Smooth muscle cell (in vitro differentiated cells): ENCODE measurements at regions not wholly inside any gene's neighbourhood (a gene's known extent, or its start where the extent isn't known, plus 50 kb on each side); places are given as distances from the start of the nearest gene placed in this dataset.

Experiments
- DNase-seq: peaks from one replicate; lab custom pipeline; 2025; ENCODE audit not compliant: unreplicated experiment; lab: John Stamatoyannopoulos, UW
- H2AFZ ChIP-seq: fragments of 200-600 bp; sonication (generic); 2 replicates; pipeline ENCODE4 v1.6.0; 2016; ENCODE audit warnings: antibody characterized with exemption, low read depth, mild to moderate bottlenecking
- H3F3A ChIP-seq: fragments of 200-600 bp; sonication (generic); 2 replicates; pipeline ENCODE4 v1.6.0; 2017; ENCODE audit warnings: antibody characterized with exemption, low read depth
- H3K27ac ChIP-seq: fragments of 200-600 bp; sonication (generic); 2 replicates; pipeline ENCODE4 v1.5.1; 2016; ENCODE audit warnings: low read depth, mild to moderate bottlenecking
- H3K27me3 ChIP-seq: fragments of 200-600 bp; sonication (generic); 2 replicates; pipeline ENCODE4 v1.6.1; 2016; ENCODE audit warnings: low read depth, mild to moderate bottlenecking
- H3K36me3 ChIP-seq: fragments of 200-600 bp; sonication (generic); 2 replicates; pipeline ENCODE4 v1.5.1; 2016; ENCODE audit warnings: low read depth
- H3K4me1 ChIP-seq: fragments of 200-600 bp; sonication (generic); 2 replicates; pipeline ENCODE4 v1.5.1; 2016; ENCODE audit warnings: low read depth
- H3K4me2 ChIP-seq: fragments of 200-600 bp; sonication (generic); 2 replicates; pipeline ENCODE4 v1.6.0; 2016; ENCODE audit warnings: mild to moderate bottlenecking
- H3K4me3 ChIP-seq: fragments of 200-600 bp; sonication (generic); 2 replicates; pipeline ENCODE4 v1.5.1; 2016; ENCODE audit warnings: mild to moderate bottlenecking
- H3K79me2 ChIP-seq: fragments of 200-600 bp; sonication (generic); 2 replicates; pipeline ENCODE4 v1.6.0; 2016; ENCODE audit warnings: low read depth, mild to moderate bottlenecking
- H3K9ac ChIP-seq: fragments of 200-600 bp; sonication (generic); 2 replicates; pipeline ENCODE4 v1.6.0; 2016; ENCODE audit warnings: low read depth
- H3K9me3 ChIP-seq: fragments of 200-600 bp; sonication (generic); replicated peaks from 2 replicates; pipeline ENCODE4 v1.5.1; 2016; ENCODE audit warnings: low read depth
- H4K20me1 ChIP-seq: fragments of 200-600 bp; sonication (generic); 2 replicates; pipeline ENCODE4 v1.6.0; 2016; ENCODE audit warnings: low read depth
- WGBS: methylation state at CpG from one replicate; pipeline ENCODE4 v1.1.7; 2016; ENCODE audit warnings: low lambda C conversion rate; 5-methylcytosine and 5-hydroxymethylcytosine counted together
- TF ChIP-seq, protein P1 (sequence below): fragments of 200-600 bp; sonication (generic); IDR thresholded peaks from 2 replicates; pipeline ENCODE4 v1.5.1; 2017; ENCODE audit warnings: borderline replicate concordance, mild to moderate bottlenecking, antibody characterized with exemption; ENCODE audit not compliant: insufficient read depth, poor library complexity, severe bottlenecking

DNA sequence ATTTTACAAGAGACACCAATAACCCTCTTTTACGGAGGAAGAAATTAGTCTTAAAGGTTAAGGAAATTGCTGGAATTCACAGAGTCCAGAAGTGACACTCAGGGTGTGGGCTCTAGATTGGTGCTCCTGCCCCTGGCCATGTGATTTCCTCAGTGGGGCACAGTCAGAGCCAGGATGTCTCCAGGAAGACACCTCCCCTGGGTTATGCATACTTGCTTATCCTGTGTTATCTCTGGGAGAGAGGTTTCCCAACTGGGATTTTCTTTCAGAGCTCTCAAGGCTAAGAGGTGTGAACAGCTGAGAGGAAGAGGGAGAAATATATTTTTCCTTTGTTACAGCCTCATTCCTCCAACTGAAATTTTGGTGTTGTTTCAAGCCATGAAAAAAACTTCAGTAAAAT lies 125.6 kb upstream of the CELF4 start:
- H3K27ac ChIP-seq = no peak overlapping the region
- H3F3A ChIP-seq = no peaks in the 10 kb centered on the region
- no peaks in the 10 kb centered on the region for H3K79me2 ChIP-seq
- no peak overlapping the region for H3K4me3 ChIP-seq
- no peak overlapping the region for H2AFZ ChIP-seq
- no peaks in the 10 kb centered on the region for H3K27me3 ChIP-seq
- H3K36me3 ChIP-seq = no peaks in the 10 kb centered on the region
- H3K4me2 ChIP-seq = no peak overlapping the region
- no peak overlapping the region for H3K9ac ChIP-seq
- TF ChIP-seq, protein P1, sequence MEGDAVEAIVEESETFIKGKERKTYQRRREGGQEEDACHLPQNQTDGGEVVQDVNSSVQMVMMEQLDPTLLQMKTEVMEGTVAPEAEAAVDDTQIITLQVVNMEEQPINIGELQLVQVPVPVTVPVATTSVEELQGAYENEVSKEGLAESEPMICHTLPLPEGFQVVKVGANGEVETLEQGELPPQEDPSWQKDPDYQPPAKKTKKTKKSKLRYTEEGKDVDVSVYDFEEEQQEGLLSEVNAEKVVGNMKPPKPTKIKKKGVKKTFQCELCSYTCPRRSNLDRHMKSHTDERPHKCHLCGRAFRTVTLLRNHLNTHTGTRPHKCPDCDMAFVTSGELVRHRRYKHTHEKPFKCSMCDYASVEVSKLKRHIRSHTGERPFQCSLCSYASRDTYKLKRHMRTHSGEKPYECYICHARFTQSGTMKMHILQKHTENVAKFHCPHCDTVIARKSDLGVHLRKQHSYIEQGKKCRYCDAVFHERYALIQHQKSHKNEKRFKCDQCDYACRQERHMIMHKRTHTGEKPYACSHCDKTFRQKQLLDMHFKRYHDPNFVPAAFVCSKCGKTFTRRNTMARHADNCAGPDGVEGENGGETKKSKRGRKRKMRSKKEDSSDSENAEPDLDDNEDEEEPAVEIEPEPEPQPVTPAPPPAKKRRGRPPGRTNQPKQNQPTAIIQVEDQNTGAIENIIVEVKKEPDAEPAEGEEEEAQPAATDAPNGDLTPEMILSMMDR = no peak
- no peaks in the 10 kb centered on the region for H3K4me1 ChIP-seq
- no peak for DNase-seq
- H4K20me1 ChIP-seq = no peaks in the 10 kb centered on the region
- no peaks in the 10 kb centered on the region for H3K9me3 ChIP-seq
- WGBS = 83% methylated on average over 1 of the region's 1 CpG

- Histone ChIP-seq H3K27me3 (no peaks in the 10 kb centered on the region), H3K4me1 (no peaks in the 10 kb centered on the region), H3K36me3 (no peaks in the 10 kb centered on the region), H4K20me1 (no peaks in the 10 kb centered on the region), H3K79me2 (no peaks in the 10 kb centered on the region), H3K27ac (no peak overlapping the region), H3K4me2 (no peak overlapping the region), H2AFZ (no peak overlapping the region), H3K9ac (no peak overlapping the region), H3K9me3 (no peaks in the 10 kb centered on the region), H3F3A (no peaks in the 10 kb centered on the region), H3K4me3 (no peak overlapping the region)
- no peak for DNase-seq
- TF ChIP-seq, protein P1 = no peak
- WGBS = 100% methylated on average over 1 of the region's 1 CpG
Measured at GRCh38 chr18:37689841-37690240, 124.2 kb upstream of the CELF4 start.

GRCh38 chr18:37684590-37684989 lies 119.0 kb upstream of the CELF4 start:
- no peaks in the 10 kb centered on the region for H3K36me3 ChIP-seq
- 89% methylated on average over 3 of the region's 3 CpGs for WGBS

GRCh38 chr18:37684183-37684582 lies 118.6 kb upstream of the CELF4 start:
- H3K27ac ChIP-seq = no peak overlapping the region
- DNase-seq = no peak
- no peak overlapping the region for H3K9ac ChIP-seq
- H3K27me3 ChIP-seq = no peaks in the 10 kb centered on the region
- H3K4me2 ChIP-seq = no peak overlapping the region
- H4K20me1 ChIP-seq = no peaks in the 10 kb centered on the region
- no peaks in the 10 kb centered on the region for H3K79me2 ChIP-seq
- H2AFZ ChIP-seq = no peak overlapping the region
- WGBS = 86% methylated on average over 5 of the region's 5 CpGs
- H3K4me1 ChIP-seq = no peaks in the 10 kb centered on the region
- H3F3A ChIP-seq = no peaks in the 10 kb centered on the region
- H3K4me3 ChIP-seq = no peak overlapping the region
- TF ChIP-seq, protein P1 = no peak
- no peaks in the 10 kb centered on the region for H3K9me3 ChIP-seq
- no peaks in the 10 kb centered on the region for H3K36me3 ChIP-seq

More at GRCh38 chr18:37684590-37684989, 119.0 kb upstream of the CELF4 start:
- Histone ChIP-seq H3K27ac (no peak overlapping the region), H3K9me3 (no peaks in the 10 kb centered on the region), H3K79me2 (no peaks in the 10 kb centered on the region), H3K9ac (no peak overlapping the region), H2AFZ (no peak overlapping the region), H3K4me1 (no peaks in the 10 kb centered on the region), H4K20me1 (no peaks in the 10 kb centered on the region), H3K4me3 (no peak overlapping the region), H3K27me3 (no peaks in the 10 kb centered on the region), H3F3A (no peaks in the 10 kb centered on the region), H3K4me2 (no peak overlapping the region)
- TF ChIP-seq, protein P1 = peak; percentile 4
- DNase-seq = no peak
